ENCODE measurements at regions not wholly inside any gene's neighbourhood (a gene's known extent, or its start where the extent isn't known, plus 50 kb on each side); places are given as distances from the start of the nearest gene placed in this dataset.
"Not testable (repeated sequence)": the region's sequence is repeated elsewhere in the genome, so short reads cannot be mapped to it uniquely, and the experiment has no call there.

DNA sequence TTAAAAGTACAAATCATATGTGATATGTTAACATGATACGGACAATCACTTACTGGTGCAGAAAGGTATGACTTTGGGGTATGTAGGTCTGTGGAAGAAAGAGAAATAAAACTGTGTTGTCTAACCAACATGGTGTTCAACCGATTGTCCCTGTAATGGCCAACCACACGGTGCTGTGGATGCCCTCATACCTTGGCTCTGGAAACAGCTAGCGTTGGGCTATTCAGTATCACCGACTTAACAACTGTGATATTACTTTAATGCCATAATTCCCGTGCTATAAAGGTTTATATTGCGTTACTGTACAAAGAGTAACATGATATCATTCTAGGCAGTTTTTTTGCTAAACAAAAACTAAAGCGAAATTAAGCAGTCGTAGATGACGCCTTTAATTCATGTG is 448.3 kb downstream of the EFNB2 start:
- DNase-seq, result no peak

DNA sequence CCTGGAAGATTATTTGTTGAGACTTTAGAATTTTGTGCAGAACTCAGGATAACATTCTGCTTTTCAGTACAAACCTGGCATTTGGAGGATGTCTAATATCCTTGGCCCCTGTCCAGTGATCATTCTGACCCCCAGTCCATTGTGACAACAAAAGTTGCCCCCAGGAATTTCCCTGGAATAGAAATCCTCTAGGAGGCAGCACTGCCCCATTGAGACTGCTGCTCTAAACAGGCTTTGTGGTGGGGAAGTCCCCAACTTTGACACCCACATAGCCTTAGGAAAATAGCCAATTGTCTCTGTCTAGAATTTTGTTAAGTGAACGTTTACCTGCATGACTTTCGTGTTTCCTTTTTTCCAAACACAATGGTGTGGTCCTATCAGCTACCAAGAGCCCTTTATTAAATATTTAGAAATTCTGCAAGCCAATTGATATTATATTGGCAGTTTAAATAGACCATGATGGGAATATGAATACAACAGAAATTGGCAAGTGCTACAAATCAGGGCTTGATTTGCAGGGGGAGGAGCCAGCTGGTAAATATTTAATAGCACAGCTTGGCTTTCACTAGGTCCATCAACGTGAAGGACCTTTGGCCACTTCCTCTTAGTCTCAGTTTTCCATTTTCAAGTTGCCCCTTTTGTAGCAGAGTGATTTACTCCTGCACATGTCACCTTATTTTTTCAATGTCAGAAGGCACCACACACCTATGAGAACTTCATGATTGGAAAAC is 451.7 kb downstream of the EFNB2 start:
- DNase-seq, result no peak

DNA sequence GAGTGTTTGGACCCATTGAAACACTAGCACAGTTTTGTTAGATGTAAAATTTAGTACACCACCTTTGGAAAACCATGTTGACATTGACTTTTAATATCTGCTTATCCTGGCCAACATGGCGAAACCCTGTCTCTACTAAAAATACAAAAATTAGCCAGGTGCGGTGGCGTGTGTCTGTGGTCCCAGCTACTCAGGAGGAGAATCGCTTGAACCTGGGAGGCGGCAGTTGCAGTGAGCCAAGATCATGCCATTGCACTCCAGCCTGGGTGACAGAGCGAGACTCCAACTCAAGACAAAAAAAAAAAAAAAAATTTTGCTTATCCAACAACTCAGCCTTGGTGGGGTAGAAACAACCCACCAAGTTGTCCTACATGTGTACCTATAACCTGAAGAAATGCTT is 454.2 kb downstream of the EFNB2 start:
- not testable (repeated sequence) for DNase-seq

DNA sequence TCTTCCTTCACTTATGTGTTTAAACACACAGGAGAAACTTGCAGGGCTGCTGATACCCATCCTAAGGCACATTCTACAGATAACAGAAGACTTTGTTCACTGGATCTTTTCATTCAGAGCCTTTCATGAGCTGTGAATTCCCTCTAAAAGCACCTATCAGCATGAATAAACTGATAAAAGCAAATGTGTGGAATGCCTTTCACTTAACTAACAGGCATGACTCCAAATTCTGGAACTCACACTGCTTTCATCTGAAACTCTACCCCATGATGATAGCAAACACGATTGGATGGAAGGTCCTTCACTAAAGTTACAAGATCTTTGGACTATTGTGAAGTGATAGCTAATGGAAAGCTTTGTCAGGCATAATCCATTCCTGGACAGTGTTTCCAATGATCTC is 457.3 kb downstream of the EFNB2 start:
- DNase-seq, result no peak

DNA sequence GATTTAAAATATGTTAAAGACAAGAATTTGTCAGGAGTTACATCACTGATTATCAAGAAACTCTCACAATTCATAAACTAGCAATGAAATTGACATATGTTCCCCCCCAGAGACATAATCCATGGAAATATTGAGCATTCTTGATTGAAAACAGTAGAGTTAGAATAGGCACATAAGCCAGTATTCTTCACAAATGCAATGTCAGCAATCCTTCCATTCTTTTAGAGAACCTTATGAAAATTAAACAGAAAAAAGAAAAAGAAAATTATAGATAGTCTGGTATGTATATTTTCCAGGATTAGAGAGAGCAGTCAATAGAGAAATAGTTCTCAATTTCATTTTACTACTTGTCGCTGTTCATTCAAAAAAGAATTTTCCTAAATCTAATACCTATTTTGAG is 458.4 kb downstream of the EFNB2 start:
- DNase-seq, result no peak

DNA sequence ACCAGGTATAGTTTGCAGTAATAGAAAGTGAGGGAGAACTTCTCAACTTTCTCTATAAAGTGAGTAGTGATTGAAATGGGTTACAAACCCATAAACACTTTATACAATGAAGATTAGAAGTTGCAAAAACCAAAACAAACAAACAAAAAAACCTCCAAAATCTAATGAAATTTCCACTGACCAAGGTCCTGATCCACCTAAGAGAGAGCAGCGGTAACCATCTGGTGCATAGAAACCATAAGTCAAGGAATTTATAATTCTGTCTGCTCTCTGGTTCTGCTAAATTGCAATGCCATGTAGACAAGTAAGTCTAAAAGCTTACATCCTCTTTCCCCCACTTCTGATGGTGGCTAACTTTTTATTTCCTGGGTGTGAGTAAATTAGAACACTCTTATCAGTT is 463.4 kb downstream of the EFNB2 start:
- DNase-seq, result no peak

DNA sequence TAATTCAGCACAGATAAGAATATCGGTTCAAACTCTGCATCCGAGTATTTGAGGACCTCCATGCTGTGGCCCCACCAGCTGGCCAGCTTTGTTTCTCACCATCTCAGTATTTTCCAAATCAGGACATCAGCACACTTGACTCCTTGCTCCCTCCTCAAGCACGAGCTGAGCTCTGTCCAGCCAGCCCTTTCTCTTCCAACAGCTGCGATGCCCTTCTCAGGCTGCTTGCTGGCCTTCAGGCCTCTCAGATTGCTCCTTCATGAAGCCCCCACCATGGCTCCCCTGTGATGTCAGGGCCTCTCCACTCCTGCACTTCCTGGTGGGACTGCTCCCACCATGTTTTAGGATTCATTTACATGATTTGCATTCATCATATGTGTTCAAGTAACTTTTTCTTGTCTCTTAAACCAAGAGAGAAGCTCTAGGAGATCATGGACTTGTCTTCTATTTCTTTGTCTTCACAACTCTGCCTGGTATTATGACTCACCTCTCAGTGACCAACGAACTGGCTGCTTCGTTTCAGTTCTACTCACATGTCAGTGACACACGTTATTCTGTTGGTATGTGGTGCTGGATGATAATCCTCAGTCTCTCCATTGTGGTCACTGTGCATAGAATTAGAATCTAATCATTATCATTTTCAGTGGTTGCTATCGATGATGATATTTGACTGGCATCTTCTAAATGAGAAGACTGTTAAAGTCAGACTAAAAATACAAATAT is 471.7 kb downstream of the EFNB2 start:
- no peak for DNase-seq

DNA sequence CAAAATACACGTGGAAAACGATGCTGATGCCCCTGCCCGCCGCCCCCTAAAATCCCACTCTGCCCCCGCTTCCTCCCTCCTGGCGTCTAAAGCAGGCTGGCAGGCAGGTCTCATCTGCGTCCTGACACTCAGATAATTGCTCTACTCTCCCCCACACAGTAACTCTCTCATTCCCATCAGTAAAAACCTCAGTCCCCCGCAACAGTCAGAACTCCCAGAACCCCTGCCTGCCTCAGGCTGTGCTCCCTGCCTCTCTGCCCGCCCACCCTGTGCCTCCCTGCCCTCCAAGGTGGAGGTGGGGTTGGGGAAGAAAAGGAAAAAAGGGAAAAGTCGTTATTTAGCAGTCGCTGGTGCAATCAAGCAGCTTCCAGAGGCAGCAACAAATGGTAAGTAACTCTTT is 473.7 kb downstream of the EFNB2 start:
- no peak for DNase-seq

DNA sequence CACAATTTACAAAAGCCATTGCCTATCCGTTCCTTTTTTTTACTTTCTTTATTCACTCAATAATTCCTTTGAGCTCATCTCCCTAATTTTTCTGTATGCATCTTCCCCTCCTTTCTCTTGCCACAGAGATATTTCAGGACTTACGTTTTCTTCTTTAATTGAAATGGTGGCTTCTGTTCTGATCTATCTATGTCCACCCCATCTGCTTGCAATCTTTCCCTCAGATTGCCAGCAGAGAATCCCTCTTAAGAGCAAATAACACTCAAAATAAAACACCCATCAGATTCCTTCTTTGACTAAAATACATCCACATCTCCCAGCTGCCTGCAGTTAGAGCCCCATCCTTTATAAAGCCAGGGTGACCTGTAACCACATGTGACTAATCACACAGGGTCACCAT is 478.6 kb downstream of the EFNB2 start:
- no peak for DNase-seq

DNA sequence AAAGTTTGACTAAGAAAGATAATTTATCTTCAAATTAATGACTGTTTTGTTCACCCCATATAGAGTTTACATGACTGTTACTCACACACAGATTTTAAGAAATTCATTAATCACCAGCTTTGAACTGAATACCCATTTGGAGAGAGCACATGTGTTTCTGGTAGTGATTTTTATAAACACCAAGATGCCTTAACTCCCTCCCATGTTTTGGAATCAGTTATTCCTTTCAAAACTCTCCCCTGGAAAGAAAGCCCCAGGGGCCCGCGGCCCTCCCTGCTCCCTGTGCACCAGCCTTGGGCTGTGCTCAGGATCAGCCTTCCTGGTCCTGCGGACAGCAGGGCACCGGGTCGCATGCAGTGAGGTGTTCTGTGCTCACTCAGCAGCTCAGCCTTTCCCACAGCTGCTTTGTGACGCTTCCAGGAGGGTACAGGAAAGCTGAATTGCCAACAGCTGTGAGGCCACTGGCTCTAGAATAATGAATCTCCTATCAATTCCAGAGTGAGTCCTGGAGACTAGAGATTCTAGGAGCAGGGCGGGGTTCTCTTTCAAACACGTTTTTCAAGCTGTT is 483.2 kb downstream of the EFNB2 start:
- no peak for DNase-seq

DNA sequence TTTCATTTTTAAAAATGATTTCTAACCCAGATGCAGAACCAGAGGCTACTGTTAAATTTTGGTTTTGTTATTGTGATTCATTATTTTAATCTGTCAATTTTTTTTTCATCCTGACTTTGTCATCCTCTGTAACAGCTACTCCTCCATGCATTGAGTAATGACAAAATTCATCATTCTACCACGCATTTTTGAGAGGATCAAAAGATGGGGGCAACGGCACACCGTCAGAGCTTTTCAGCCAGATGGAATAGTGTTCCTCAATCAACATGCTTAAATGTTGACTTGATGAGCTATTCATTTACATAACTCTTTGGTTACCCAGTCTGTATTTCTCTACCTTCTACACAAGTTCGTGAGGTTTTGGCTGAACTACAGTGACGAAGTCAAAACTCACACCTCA is 486.3 kb downstream of the EFNB2 start:
- DNase-seq, result no peak

DNA sequence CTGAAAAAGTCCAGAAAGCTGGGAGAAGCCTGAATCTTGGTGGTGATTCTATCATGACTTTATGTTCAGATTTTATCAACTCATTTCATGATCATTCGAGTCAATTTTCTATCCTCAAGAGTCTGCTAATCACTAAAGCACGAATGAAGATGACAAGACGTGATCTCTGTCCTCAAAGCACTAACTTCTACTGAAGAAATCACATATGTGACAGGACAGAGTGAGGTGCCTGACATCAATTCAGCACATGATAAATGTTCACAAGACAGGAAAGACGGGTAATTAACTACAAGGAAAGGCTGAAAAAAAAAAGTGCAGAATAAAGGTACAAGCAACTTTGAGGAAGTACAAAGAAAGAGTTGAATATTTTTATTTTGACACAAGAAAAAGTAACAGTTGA is 487.1 kb downstream of the EFNB2 start:
- no peak for DNase-seq

DNA sequence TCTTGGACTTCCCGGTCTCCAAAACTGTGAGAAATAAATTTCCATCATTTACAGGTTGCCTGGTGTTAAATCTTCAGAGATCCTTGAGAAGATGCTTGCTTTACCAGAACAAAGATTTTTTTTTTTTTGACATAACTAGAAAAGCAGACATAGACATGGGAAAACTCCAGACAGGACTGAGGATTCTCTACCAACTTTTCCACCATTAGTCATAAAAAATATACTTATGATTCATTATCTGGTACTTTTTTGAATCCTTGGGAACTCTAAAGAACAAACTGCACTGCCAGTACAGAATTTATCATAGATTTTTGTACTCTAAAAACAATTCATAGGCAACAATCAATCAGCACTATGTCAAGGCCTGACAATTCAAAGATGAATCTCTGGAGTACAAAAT is 487.6 kb downstream of the EFNB2 start:
- no peak for DNase-seq

DNA sequence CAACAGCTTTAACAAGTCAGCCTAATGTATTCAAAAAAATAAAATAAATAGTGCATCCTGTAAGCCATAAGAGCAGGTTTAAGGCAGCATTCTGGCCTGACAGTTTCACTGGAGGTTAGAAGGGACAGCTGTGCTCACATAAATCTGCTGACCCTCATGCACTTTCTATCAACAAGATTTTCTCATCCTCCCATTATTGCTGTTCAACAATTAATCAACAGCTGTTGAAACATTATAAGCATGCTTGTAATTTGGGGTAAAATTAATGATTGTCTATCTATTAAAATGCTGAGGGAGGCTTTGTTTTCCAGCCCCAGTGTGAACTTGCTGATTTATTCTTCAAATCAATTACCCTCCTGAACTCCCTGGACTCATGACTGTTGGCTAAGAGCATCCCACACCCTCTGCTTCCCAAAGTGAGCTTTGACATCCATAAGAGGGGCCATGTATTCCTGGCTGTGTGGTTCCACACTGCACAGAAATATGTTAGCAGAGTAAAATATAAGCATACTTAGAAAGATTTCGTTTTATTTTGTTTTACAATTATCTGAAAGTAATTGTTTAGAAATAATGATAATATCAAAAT is 492.4 kb downstream of the EFNB2 start:
- DNase-seq, result no peak

DNA sequence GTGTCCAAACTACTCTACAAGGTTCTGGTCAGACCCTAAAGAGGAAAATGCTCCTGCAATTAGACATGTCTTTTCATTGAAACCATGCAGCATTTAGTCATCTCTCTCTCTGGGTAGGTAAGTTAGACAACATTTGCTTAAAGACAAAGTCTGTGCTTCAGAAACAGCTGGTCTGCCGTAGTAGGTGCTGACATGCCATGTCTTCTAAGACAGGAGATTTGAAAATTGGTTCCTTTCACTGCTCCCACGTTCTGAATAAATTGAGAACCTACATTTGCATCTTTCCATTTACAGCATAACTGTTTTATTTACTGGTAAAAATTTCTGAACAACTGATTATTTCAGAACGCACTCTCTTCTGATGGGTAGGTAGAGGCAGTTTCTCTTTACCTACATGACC is 494.0 kb downstream of the EFNB2 start:
- DNase-seq, result no peak

DNA sequence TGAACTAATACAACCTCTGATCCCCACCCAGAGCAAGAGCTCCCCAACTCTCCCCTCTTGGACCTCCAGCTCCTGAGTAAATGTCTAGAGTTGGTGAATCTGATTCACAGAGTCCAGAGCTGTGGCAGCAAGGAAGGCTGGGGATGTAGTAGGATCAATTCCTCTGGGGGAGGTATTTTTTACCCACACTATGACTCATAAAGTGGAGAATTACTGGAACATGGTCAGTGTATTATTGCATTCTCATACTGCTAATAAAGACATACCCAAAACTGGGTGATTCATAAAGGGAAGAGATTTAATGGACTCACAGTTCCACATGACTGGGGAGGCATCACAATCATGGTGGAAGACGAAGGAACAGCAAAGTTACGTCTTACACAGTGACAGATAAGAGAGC is 496.7 kb downstream of the EFNB2 start:
- DNase-seq, result no peak

DNA sequence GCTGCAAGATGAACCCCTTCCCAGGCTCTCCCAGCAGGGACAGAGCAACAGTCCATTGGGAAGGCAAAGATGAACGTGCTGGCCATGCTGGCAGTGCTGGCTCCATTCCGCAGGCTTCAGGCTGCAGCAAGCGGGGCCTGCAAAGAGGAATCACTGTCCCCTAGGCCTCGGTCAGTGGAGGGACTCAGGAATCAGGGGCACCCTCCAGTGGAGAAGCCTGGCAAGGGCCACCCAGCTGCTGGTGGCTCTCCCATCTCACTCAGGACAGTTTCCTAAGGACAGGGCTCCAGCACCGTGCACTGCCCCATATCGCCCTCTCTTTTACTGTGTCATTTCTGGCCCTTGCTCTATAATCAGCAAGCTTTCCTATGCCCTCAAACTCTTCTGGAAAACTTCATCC is 498.6 kb downstream of the EFNB2 start:
- no peak for DNase-seq

DNA sequence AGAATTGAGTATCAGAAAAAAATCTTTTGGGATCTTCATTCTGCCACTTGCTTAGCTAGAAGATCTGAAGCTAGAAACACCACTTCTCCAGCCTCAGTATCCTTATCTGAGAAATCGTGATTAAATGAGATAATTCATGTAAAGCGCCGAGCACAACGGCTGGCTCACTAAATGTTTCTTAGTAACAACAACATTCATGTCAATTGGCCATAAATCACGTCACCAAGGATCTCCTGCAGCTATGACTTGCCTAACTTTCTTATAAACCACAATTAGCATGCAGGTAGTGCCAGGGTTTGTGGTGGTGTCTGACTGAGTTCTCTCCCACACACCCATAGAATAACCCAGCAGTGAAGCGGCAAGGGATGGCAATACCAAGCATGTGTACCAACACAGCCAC is 501.3 kb downstream of the EFNB2 start:
- no peak for DNase-seq

DNA sequence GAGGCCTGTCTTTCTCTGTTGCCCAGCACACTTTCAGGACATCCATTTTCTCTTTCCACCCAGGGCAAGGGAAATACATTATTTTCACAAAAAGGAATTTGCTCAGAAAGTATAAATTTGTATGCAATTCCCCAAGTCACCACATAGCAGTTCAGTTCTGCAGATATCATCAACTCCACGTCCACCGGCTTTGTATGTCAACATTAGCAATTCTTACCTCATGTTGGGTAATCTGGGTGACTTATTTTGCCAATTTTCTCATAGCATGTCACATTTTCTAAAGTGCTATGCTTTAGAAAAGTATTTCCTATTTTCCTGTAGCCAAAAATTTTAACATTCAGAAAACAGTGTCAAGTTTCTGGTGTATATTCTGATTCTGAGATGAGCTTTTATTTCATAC is 501.8 kb downstream of the EFNB2 start:
- DNase-seq, result no peak

DNA sequence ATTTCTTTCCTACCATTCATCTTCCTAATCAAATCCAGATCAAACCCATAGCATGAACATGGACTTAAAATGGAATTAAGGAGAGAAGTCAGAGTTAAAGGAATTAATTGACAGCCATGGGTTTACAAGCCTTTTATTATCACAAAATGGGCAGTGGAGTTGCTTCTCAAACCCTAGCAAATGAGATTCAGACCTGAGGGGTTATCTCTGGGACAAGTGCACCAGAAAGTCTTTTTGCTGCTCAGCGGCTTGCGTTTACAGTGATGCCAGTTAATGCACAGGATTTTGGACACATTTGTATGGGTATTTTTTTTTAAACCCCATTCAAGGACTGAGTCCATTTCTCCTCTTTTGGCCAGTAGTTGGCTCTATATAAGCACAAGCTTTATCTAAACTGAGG is 503.0 kb downstream of the EFNB2 start:
- DNase-seq, result no peak

DNA sequence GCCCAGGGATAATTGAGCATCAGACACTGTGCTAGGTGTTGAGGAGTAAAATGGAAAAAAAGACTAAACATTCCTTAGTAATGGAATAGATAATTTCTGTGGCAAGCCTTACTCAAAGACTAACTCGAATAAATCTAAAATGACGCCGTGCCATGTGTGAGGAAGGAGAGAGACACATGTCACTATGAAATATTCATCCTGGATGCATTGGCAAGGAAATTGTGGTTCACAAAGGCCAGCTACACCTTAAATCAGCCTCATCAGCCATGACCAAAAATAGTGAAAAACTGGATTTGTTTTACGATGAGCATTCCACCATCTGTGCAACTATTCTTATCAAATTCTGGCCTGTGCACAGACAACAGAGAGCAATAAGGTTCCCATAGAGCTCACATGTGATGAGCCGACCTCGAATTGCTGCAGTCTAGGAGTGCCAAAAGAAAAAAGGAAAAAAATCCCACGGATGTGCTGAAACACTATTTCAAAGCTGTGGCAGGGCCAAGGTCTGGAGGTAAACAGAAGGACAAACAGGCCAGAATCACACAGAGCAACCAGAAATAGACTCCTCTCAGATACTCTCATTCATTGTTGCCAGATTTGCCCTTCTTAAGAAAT is 505.7 kb downstream of the EFNB2 start:
- no peak for DNase-seq

DNA sequence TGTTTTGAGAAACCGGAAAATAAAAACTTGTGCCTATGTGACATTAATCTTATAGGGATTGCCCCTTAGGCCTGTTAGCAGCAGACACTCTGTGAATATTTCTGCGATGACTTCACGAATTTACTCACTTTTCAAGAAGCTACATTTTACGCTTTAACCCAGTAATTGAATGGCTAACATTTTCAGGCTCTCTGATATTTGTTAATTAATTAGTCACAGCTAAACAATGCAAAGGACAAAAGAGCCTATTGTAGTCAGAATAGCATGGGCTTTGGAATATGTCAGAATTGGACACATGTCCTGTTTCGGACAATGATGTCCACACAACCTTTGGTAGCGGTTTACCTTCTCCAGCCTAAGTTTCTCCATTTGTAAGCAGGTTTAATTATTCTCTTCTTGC is 506.6 kb downstream of the EFNB2 start:
- no peak for DNase-seq

DNA sequence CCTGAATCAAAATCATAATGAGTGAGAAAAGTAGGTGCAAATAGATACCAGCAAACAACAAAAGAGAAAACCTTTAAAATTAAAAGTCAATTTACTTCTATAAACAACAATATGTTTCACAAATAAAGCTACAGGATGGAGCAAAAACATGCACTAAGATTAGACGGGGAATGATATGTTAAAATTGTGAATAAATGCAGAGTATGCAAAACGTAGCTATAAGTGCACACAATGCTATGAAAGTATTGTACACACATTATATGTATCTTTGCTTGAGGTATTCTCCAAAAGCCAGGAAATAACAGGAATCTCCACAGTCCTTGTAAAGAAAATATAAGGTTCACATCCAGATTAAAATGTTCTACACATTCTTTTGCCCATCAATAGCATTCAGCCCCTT is 523.9 kb downstream of the EFNB2 start:
- no peak for DNase-seq

DNA sequence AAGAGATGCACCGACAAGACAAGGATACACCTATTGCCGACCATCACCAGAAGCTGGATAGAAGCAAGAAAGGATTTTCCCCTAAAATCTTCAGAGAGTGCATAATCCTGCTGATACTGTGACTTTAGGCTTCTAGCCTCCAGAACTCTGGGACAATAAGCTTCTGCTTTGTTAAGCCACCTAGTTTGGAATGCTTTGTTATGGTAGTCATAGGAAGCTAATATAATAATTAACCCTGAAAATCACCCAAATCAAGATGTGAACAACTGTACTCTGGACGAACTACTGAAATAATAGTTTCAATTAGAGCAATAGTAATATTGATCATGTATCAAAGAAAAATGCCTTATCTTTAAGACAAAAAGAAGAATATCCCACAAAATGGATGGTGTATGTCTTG is 524.6 kb downstream of the EFNB2 start:
- no peak for DNase-seq

Measured in CD4-positive, alpha-beta T cell treated with Interleukin-1 beta for 1 hour (primary cell).